Renal cortical epithelial cell (primary cell): ENCODE measurements at regions not wholly inside any gene's neighbourhood (a gene's known extent, or its start where the extent isn't known, plus 50 kb on each side); places are given as distances from the start of the nearest gene placed in this dataset.
A peak's percentile ranks its signal among the peaks of the same experiment; 100 is the strongest.

Experiments
- DNase-seq: peaks from one replicate; pipeline ENCODE4 v3.0.0-alpha.2; 2011; ENCODE audit warnings: low read depth

DNA sequence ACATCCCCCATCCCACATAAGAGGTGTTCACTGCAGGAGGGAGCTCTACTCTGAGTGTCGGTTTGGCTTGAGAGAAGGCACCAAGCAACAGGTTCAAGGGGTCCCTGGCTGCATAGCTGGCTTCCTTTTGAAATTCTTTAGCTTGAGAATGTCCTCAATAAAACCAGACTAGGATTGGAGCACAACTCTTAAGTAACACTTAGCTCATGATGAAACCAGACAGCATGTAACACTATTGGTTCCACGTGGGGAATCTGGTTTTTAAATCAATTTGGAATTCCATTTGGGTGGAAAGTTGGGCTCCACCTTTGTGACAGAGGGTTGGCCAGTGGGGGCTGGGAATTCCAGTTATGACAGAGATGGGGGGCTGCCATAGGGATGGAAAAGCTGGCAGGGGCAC is 281.2 kb downstream of the TLE3 start:
- no peak for DNase-seq

DNA sequence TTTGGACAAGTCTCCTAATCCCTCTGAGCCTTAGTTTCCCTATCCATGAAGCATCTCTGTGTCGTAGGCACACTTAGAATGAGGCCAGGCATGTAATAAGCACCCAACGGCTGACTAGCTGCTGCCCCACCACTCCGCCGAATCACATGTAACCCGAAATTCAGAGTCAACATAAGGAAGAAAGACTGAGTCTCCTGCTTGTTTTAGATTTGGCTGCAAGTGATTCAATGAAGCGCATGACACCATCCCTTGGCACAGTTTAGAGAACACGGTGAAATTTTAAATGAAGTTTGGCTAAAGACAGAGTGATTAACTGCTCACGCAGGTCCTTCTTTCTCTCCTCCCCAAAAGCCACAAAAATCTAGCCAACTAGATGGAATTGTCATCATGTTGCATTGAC is 279.2 kb downstream of the TLE3 start:
- peak; percentile 39 for DNase-seq

DNA sequence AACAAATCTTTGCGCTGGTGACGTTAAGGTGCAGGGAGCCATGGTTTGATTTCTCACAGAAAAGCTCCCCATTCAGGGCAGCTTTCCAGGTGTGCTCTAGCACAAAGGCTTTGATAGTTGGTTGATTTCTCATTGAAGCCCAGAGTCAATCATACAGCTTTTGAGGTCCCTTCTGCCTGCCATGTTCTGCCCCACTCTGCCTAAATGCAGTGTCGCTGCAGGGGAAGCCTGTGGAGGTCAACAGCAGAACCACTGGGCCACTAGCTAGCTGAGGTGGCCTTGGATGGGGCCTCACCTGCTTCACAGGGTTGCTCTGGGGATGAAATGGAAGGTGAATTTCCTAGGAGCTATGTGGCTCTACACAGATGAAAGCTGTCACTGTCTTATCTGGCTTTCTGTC is 278.3 kb downstream of the TLE3 start:
- no peak for DNase-seq

DNA sequence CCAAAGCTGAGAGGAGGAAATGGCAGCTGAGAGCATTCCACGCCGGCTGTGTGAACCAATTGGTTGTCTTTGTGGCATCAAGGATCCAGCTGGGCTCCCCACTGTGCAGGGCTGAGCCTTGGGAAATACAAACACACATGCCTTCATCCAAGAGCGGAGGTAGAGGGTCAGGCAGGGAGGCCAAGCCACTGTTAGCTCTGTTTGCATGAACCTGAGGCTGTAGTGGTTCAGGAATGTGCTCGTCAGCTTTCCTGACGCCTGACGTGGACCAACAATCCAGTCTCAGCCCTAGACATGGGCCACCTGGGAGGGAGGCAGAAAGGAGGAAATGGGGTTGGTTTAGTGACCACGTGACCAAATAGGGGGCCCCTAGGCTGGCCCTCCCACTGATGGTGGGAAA is 276.9 kb downstream of the TLE3 start:
- no peak for DNase-seq

DNA sequence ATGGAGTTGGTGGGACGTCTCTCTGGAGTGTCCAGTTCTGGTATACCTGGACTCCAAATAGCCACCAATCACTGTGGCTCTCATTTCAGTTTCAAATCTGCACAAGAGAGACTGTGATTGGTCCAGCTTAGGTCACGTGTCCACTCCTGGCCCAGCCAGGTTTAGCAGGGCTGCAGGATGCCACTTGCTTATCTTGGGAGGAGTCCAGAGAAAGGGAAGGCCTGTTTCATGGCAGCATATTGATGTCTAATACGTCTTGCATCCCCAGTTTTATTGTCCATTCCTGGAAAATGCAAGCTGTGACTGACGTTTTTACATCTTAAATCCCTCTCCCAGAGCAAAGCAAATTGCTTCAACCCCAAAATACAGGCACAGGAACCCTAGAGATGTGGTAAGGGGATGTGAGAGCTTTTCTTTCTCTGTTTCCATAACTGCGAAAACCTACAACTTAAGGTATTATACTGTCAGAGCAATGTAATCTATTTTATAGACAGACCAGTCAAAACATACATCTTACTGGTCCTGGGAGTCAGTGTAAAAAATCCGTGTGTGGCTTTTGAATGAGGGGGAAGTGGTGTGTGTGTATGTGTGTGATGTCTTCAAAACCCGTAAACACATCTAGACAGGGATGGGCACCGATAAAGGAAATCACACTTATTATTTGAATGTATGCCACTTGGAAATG is 274.4 kb downstream of the TLE3 start:
- DNase-seq = no peak

DNA sequence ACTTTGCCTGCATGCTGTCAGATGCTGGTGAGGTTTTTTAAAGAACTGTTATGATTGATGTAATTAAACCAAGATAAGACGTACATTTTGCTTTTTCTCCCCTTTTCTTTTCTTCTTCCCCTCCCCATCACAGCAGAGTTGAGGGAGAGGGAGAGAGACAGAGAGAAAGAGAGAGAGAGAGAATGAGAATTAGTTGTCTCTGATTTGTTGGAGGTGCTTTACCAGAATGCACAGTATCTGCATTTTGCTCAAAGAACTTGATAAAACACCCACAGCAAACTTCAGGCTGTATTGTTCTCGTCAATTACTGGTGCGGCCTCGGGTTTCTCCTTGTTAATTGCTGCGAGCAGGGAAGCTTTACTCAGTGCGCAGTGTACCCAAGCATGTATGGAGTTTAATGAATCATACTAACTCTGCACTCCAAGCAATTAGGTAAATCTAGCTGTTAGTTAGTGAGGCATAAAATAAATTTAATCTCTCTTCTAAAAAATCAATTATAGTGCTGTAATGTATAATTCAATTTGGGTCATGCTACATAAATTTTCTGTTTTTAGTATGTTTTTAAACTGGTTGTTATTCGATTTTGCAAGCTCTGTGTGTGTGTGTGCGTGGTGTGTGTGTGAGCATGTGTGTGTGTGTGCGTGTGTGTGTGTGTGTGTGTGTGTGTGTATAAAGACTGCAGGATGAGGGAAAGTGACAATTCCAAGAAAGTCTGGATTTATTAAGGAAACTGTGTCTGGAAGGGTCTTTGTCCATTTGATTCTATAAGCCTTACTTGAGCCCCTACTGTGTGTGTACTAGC is 273.4 kb downstream of the TLE3 start:
- DNase-seq = peak; percentile 46

DNA sequence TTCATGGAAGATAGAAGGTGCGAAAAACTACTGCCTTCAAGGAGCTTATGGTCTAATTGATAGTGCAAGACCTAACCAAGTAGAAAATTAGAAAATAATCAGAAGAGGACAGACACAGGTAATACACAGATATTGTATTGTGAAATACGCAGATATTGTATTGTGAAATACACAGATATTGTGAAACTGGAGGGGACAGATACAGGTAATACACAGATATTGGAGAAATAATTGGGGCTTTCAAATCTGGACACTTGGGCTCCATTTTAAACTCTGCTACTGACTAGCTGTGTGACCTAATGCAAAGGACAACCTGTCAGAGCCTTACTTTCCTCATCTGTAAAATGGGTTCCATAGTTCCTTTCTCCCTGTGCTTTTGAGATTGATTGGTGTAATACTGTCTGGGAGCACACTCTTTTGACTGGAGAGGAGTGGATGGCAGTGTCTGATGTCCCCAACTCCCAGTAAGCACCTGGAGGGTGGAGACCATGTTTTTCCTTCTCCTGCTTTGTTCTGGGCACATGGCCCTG is 272.8 kb downstream of the TLE3 start:
- no peak for DNase-seq

DNA sequence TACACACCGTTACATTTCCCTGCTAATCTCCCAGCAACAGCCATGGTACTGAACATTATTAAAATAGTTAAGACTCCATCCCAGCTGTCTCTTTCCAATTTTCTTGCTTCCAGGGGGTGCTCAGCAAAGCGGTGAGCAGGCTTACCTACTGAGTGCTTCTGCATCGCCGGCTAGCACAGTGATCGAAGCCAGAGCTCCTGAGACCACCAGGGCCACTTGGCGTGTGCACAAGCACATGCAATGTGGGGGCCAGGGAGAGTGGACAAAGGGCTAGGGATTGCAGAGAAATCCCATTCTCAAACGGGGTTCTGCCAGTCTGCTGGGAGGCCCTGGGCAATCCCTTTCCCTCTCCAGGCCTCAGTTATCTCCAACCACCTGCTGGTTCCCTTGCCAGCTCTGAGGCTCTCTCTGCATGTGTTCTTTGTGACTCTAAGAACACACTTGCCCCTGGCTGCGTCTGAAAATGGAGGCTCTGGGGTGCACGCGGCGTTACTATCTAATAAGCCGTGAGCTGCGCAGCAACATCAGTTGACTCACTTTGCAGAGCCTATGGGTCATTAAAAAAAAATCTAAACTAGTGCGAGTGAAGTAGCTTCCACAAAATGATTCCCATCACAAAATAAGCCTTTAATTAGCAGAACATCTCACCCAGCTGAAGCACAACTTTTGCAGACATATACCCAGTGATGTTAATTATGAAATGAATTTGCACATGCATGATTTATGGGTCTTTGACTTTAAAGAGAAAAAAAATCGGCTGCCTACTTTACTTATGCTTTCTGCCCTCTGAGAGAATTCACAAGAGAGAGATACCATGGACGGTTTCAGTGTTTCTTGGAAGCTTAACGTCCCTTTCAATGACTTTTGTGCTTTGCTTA is 271.5 kb downstream of the TLE3 start:
- no peak for DNase-seq

DNA sequence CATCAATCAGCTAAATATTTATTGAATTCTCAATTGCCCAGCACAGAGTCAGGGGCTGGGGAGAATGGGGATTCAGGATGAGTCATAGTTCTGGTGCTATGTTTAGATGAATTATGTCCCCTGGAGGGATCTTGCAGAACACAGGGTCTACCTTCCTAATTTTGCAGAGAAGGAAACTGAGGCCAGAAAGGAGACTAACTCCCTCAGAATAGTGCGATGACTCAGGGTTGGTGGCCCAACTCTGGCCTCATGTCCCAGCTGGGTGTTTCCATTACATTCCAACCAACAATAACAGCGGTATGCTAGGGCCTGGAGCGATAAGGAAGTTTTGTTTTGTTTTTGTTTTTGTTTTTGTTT is 270.9 kb downstream of the TLE3 start:
- no peak for DNase-seq

DNA sequence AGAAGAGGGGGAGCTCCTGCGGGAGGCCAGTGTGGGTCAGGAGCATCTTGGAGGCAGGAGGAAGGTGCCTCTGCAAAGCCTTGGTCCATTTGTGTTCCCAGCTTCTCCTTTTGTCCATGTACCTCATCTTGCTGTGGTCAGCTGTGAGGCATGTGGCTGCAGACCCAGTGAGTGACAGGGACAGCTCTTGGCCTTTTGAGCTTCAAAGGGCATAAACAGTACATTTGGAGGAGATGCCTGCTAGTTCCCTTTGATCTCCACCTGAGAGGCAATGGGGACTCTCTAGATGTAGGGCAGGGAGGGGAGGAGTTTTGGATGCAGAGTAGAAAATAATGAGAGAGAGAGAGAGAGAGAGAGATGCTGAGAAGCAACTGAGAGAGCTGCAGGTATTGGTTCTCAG is 270.0 kb downstream of the TLE3 start:
- DNase-seq = no peak

DNA sequence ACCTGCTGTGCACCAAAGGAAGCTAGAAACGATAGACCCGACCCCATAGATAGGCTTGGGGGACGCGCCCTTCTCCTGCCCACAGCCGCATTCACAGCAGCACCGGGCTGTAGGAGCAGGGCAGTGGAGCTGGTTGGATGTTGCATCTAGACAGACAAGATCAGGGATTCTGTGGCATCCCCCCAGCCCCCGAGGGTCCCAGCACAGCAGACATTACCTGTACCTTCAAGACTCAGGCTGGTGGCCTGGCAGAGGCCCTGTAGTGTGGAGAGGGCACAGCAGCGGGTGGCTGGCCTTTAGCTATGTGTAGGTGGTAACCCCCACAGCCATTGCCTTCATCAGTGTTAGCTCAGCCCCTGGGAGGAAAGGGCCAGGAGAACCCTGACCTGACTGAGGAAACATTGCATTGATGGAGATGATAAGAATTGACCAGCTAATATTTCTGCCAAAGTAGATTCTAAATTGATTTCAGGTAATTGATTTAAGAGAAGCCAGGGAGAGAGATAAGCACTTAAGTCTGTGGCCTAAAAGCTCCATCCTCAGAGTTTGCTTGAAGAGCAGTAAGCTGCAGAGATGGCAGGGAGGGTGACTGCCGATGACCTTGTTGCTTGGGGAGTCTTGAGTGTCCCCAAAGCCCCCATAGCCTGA is 269.4 kb downstream of the TLE3 start:
- DNase-seq = no peak

DNA sequence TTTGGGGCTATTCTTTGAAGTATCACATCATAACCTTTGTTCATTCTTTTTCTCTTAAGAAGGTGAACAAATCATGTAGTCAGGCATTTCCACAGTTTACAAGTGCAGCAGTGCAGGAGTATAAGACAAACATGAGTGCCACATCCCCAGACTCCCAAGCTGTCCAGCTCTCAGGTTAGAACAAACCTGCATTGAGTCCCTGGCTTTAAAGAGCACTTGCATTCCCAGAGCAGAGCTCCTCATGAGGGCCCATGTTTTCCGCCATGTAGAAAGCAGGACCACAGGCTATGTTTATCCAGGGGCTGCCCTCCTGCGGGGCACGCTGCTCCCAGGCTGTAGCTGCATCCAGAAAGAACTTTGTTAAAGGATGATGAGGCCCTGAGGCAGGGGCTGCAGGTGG is 267.7 kb downstream of the TLE3 start:
- DNase-seq = no peak

DNA sequence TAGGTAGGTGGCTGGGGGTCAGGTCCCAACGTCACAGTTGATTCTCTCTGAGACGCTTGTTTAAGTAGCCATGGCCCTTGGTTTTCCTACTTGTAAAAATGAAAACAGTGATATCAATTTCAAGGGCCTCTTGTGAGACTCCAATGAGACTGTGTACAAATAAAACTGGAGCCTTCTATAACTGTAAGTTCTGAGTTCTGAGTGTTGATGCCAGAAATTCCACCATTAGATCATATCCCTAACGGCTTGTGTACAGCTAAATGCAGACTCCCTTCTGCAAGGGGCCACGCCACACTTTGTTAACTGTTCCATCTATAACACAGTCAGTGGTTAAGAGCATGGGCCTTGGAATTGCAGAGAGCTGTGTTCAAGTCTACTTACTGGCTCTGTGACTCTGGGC is 267.3 kb downstream of the TLE3 start:
- DNase-seq = no peak

DNA sequence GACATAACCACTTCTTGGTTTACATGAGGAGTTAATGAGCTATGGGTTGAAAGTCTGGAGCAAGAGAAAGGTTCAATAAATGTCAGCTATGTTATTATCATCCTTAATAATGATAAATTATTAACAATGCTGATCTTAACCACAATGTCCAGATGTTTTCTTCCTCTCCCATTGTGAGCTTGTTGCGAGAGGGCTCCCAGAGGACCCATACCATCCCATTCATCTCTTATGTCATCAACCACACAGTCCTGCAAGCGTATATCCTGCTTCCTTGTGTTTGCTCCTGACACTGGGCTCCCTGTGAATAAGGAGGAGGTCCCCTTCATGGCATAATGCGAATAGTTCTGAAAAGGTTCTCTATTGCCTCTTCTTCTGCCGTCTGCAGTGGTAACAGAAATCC is 266.8 kb downstream of the TLE3 start:
- DNase-seq = no peak

DNA sequence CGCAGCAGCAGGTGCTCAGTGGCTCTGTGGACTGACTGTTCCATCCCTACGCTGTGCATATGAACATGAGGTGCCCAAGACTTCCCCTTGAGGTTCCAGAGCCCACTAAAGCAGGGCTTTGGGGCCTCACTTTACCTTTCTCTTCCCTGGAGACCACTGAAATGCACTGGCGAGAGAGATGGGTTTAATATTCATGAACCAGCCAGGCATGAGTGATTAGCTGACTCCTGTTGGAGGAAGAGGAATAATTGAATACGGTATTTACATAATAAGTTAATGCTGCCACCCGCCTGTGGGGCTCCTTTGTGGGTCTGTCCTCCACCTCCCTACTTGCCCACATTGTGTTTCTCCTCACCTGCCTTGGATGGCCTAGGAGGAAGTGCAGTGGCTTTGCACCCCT is 263.4 kb downstream of the TLE3 start:
- no peak for DNase-seq

DNA sequence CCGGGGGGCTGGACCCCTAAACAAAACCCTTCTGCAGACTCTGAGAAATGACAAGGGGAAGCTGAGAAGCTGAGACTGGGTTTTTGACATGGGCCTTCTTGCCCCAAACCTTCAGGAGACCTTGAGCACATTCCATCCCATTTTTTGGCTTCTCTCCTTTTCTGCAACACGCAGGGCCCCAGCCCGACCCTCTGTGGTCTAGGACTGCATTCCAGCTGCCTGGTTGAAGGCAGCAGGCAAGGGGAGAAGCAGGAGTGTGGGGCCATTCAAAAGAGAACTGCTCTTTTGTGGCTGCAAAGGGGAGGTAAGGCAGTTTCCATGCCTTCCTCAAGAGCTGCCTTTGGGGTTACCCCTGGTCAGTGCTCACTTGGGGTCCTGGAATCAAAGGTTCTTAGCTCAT is 263.0 kb downstream of the TLE3 start:
- no peak for DNase-seq

DNA sequence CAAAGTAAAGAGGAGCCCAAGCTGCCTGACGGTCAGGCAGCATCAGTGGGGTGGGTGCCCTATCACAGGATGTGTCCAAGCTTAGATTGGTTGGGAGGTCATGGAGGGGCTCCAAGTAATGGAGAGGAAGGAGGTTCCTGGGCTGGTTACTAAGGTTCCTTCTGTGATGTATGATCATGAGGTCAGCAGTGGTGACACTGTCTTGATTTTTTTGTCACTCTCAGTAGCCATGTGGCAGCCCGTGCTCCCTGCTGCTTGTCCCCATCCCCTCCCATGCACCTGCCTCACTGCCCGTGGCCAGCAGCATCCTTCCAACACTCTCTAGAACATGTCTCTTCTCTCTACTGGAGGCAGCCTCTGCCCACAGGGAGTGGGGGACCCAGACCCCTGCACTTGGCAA is 261.7 kb downstream of the TLE3 start:
- DNase-seq = no peak

DNA sequence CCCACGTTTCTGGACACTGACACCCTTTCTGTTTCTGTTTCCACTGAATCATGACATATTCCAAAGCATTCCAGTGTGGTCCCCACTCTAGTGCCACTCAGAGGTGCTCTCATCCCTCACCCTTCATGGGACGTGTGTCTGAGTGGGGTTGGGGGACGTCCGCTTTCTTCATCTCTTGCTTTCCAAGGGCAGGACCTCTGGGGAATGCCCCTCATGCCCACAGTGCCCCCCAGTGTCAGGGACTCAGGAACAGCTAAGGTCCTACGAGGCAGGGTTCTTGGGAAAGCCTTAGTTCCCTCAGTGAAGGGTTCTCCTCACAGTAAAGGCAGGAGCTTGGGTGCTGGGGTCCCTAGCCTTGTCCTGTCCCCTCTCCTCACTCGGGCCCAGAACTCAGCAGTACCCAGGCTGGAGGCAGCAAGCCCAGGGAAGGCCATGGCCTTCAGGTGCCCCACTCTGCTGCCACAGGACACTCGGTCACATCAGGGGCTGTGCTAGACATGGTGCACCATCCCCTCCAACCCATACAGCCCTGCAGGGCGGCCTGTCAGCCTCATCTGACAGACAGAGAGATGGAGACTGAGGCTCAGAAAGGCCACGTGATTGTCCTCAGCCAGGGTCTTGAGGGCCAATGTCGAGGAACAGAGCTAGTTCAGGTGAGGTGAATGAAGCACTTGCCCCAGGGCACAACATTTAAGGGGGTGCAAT is 261.0 kb downstream of the TLE3 start:
- DNase-seq = no peak

DNA sequence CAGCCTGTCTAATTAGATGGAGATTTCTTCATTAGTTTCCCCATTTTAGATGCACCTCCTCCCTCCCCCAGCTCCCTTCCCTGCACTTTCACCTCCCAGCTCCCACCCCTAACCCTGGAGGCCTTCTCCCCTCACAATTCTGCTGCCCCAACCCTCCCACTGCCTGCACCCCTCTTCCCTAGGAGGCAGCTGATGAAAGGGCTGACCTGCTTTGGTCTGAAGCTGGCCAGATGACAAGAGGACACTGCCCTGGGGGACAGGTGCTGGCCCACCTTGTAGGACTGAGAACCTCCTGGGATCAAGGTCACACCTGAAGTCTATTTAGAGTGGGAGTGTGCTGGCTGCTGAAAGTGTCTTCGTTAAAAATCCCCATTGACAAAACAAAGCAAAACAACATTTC is 259.4 kb downstream of the TLE3 start:
- DNase-seq = no peak

DNA sequence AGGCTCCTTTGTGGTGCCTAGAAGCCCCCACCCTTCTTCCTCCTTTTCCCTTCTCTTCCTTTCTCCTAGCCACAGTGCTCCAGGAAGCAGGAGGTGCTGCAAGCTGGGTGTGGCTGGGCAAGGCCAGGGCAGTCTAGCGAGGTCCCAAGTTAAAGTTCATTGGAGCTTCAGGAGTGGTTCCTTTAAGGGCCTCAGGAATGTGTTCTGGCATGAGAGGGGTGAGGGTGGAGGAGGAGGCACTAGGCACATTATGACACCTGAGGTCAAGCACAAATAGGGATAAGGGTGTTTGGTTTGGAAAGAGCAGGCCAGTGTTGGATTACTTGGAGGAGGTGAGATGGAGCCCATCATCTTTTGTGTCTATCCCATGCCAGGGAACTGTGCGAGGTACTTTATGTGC is 258.7 kb downstream of the TLE3 start:
- DNase-seq = no peak

DNA sequence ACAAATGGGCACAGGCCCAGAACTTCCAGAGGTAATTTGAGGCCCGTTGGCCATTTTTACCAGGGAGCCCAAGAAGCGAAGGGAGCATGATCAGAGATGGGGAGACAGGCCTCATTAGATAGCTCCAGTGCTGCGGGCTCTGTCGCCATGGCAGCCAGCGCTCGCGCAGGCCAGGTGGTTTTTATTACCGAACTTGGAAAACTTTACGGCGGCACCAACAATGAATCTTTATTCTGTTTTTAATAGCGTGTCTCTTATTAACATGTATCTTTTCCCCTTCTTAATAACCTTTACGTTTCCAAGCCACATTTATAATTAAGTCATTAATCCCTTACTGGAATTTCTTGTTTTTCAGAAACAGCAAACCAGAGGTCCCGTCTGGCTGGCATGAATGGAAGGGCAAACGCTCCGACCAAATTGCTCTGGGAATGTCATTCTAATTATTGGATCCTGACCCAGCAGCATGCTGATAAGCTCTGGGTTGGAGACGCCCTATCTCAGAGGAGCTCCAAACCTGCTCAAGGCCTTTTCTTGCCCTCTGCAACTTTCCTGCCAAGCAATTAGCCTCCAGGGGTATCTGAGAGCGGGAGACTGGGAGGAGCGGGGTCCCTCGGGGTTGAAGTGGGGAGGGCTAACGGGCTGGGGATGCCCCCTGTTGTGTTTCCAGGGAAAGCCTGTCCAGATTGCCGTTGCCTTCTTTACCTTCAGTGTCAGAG is 256.4 kb downstream of the TLE3 start:
- DNase-seq = no peak
